B cell (primary cell): ENCODE measurements at regions not wholly inside any gene's neighbourhood (a gene's known extent, or its start where the extent isn't known, plus 50 kb on each side); places are given as distances from the start of the nearest gene placed in this dataset.

ENCODE experiments used
- ATAC-seq: fragments of 200-7000 bp; cut with Tn5 transposase; one replicate; pipeline ENCODE4 v1.10.0; 2021; ENCODE audit warnings: low read depth, mild to moderate bottlenecking, moderate number of reproducible peaks, moderate library complexity
- CTCF ChIA-PET: fragments of 350-600 bp; sonication (Branson Sonifier 250); formaldehyde crosslinking; loops from one replicate; lab custom pipeline; 2021; ENCODE audit warnings: antibody characterized with exemption, inconsistent platforms; lab: Charles Lee
- POLR2A ChIA-PET: fragments of 350-600 bp; sonication (Branson Sonifier 250); formaldehyde crosslinking; loops from one replicate; lab custom pipeline; 2021; ENCODE audit warnings: antibody characterized with exemption; lab: Charles Lee
- DNase-seq: peaks from one replicate; pipeline ENCODE4 v3.0.0; 2013
- H2AFZ ChIP-seq: 2 replicates; pipeline ENCODE4 v1.6.1; 2012; ENCODE audit warnings: mild to moderate bottlenecking, low read depth, low read length; ENCODE audit not compliant: insufficient read depth, poor library complexity, severe bottlenecking
- H3K27ac ChIP-seq, 2 donors: 1 replicate in 1 of 2; 2 replicates in 1 of 2; pipeline ENCODE4 v1.5.1; 2012 to 2013; ENCODE audit warnings: low read length in 2 of 2, mild to moderate bottlenecking in 2 of 2, moderate library complexity in 1 of 2
- H3K27me3 ChIP-seq, 4 experiments: fragments of 200-600 bp in 1 of 4; sonication (generic) in 1 of 4; replicated peaks in 1 of 4; 1 replicate in 2 of 4; 2 replicates in 2 of 4; pipeline versions ENCODE4 v1.6.1 to v1.7.0; 2013 to 2016; ENCODE audit warnings: low read length in 3 of 4, mild to moderate bottlenecking in 2 of 4, mixed read lengths in 1 of 4, moderate library complexity in 1 of 4; ENCODE audit not compliant: insufficient read depth in 4 of 4, control insufficient read depth in 3 of 4; ENCODE audit errors: control extremely low read depth in 1 of 4
- H3K36me3 ChIP-seq, 2 experiments: replicated peaks in 1 of 2; 1 replicate in 1 of 2; 2 replicates in 1 of 2; pipeline versions ENCODE4 v1.6.1 to v1.7.1; 2013; ENCODE audit warnings: low read length in 1 of 2; ENCODE audit not compliant: insufficient read depth in 2 of 2, control insufficient read depth in 1 of 2; ENCODE audit errors: control extremely low read depth in 1 of 2, extremely low read depth in 1 of 2
- H3K4me1 ChIP-seq, 2 donors: fragments of 200-600 bp in 1 of 2; sonication (generic) in 1 of 2; 1 replicate in 1 of 2; 2 replicates in 1 of 2; pipeline versions ENCODE4 v1.5.1 to v1.6.1; 2013 to 2017; ENCODE audit warnings: low read length in 2 of 2; ENCODE audit not compliant: control insufficient read depth in 2 of 2, insufficient read depth in 2 of 2
- H3K4me2 ChIP-seq: replicated peaks from 2 replicates; pipeline ENCODE3; 2012; ENCODE audit warnings: mild to moderate bottlenecking, low read depth, low read length; ENCODE audit not compliant: poor library complexity, severe bottlenecking
- H3K4me3 ChIP-seq, 5 experiments: fragments of 200-600 bp in 1 of 5; sonication (generic) in 1 of 5; 1 replicate in 3 of 5; 2 replicates in 2 of 5; pipeline versions ENCODE4 v1.5.1 to v1.7.0; 2011 to 2016; ENCODE audit warnings: low read length in 4 of 5, mild to moderate bottlenecking in 4 of 5, low read depth in 2 of 5, control low read depth in 1 of 5, moderate library complexity in 1 of 5; ENCODE audit not compliant: insufficient read depth in 1 of 5; ENCODE audit errors: control extremely low read depth in 1 of 5, extremely low read depth in 1 of 5
- H3K79me2 ChIP-seq: fragments of 200-600 bp; sonication (generic); one replicate; pipeline ENCODE4 v1.6.0; 2016; ENCODE audit warnings: low read length; ENCODE audit not compliant: control insufficient read depth, insufficient read depth
- H3K9ac ChIP-seq: fragments of 200-600 bp; sonication (generic); 2 replicates; pipeline ENCODE4 v1.6.1; 2017; ENCODE audit warnings: mild to moderate bottlenecking, low read length, moderate library complexity
- H3K9me3 ChIP-seq, 3 donors: one replicate each; pipeline versions ENCODE4 v1.6.1 to v1.7.1; 2013; ENCODE audit warnings: low read length in 2 of 3; ENCODE audit not compliant: control insufficient read depth in 2 of 3, insufficient read depth in 1 of 3; ENCODE audit errors: control extremely low read depth in 1 of 3
- H4K20me1 ChIP-seq: 2 replicates; pipeline ENCODE4 v1.6.0; 2012; ENCODE audit warnings: mild to moderate bottlenecking, low read length; ENCODE audit not compliant: insufficient read depth, control insufficient read depth, poor library complexity, severe bottlenecking
- H3K27ac Mint-ChIP-seq: one replicate; pipeline ENCODE4 v1.8.0; 2021; ENCODE audit warnings: mixed read lengths
- H3K27me3 Mint-ChIP-seq: one replicate; pipeline ENCODE4 v1.8.0; 2021; ENCODE audit warnings: mixed read lengths
- H3K4me1 Mint-ChIP-seq: one replicate; pipeline ENCODE4 v1.8.0; 2021; ENCODE audit warnings: mixed read lengths
- H3K4me3 Mint-ChIP-seq: one replicate; pipeline ENCODE4 v1.8.0; 2021; ENCODE audit warnings: mixed read lengths
- H3K9me3 Mint-ChIP-seq: one replicate; pipeline ENCODE4 v1.8.0; 2022; ENCODE audit warnings: mixed read lengths; ENCODE audit not compliant: insufficient read depth
- EZH2 ChIP-seq: IDR thresholded peaks from 2 replicates; pipeline ENCODE4 v1.6.1; 2012; ENCODE audit warnings: borderline replicate concordance, low read depth, mild to moderate bottlenecking, moderate library complexity, low read length; ENCODE audit not compliant: insufficient read depth, poor library complexity, severe bottlenecking
- WGBS: methylation state at CpG from one replicate; pipeline ENCODE4 v1.1.5; 2013; ENCODE audit warnings: missing lambda C conversion rate; ENCODE audit not compliant: insufficient coverage; 5-methylcytosine and 5-hydroxymethylcytosine counted together
- intact Hi-C: fragments of 100-400 bp; cut with micrococcal nuclease; formaldehyde crosslinking; loops from one replicate; pipeline ENCODE4 v1.10.0; 2022
- TF ChIP-seq, protein P1 (sequence below): fragments of 200-600 bp; IDR thresholded peaks from one replicate; pipeline ENCODE4 v1.8.0; 2022; ENCODE audit warnings: antibody characterized with exemption, mild to moderate bottlenecking

DNA sequence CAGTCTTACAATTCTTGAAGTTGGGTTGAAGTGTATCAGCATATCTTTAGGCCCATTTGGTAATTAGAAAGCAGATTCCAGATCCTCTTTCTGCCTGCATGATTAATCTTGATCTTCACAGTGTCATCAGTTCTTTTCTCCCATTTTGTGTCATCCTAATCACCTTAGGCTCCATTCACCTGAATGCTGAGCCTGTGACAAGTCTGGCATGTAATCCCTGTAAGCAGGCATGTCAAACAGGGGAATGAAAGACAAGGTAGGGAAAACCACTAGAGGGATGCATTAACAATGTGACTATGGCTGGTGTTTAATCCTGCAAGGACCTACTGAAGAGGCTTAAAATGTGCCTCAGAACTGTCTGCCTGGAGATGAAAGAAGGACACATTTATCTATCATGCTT lies 848.8 kb downstream of the TFAP2A start:
- no peaks in the 10 kb centered on the region for H3K4me1 ChIP-seq
- intact Hi-C loops = no loop called here

DNA sequence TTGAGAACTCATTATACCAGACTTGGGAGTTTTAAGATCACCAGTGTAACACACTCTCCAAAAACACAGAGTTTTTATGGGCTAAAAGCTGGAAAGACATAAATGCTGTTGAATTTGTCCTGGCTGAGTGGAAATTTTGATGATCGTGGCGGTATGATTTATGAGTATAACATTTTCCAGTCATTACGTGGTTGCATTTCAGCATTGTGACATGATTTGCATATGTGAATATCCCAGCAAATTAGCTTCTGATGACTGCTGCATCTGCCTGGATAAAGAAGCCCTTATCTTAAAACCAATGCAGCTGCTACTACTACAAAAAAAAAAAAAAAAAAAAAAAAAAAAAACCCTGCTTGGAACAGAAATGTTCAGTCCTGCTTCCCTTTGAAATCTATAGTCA lies 850.9 kb downstream of the TFAP2A start:
- H3K4me3 Mint-ChIP-seq = no peak overlapping the region
- POLR2A ChIA-PET = no interaction called here

More for the DNA sequence above, 848.8 kb downstream of the TFAP2A start:
- Histone ChIP-seq H3K4me3 (no peak overlapping the region), H4K20me1 (no peaks in the 10 kb centered on the region), H2AFZ (no peak overlapping the region), H3K27ac (no peak overlapping the region), H3K9me3 (peaks cover 0 to 11% (median 0%) of the 10 kb centered on the region in 3 donors), H3K4me2 (no peak overlapping the region), H3K9ac (no peak overlapping the region), H3K79me2 (no peaks in the 10 kb centered on the region), H3K27me3 (no peaks in the 10 kb centered on the region), H3K36me3 (no peaks in the 10 kb centered on the region)
- Mint-ChIP-seq H3K4me3 (no peak overlapping the region), H3K27me3 (no peaks in the 10 kb centered on the region), H3K4me1 (no peaks in the 10 kb centered on the region), H3K27ac (no peak overlapping the region), H3K9me3 (no peaks in the 10 kb centered on the region)
- no peak for ATAC-seq
- ChIA-PET CTCF (interaction anchor here (1.1 kb wide), 1 partner anchor 12 kb away, joined by 3 read pairs; no protein-coding TSS in a partner anchor), POLR2A (no interaction called here)
- no peak for TF ChIP-seq EZH2
- TF ChIP-seq, protein P1, sequence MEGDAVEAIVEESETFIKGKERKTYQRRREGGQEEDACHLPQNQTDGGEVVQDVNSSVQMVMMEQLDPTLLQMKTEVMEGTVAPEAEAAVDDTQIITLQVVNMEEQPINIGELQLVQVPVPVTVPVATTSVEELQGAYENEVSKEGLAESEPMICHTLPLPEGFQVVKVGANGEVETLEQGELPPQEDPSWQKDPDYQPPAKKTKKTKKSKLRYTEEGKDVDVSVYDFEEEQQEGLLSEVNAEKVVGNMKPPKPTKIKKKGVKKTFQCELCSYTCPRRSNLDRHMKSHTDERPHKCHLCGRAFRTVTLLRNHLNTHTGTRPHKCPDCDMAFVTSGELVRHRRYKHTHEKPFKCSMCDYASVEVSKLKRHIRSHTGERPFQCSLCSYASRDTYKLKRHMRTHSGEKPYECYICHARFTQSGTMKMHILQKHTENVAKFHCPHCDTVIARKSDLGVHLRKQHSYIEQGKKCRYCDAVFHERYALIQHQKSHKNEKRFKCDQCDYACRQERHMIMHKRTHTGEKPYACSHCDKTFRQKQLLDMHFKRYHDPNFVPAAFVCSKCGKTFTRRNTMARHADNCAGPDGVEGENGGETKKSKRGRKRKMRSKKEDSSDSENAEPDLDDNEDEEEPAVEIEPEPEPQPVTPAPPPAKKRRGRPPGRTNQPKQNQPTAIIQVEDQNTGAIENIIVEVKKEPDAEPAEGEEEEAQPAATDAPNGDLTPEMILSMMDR = no peak
- DNase-seq = no peak

More for the DNA sequence above, 850.9 kb downstream of the TFAP2A start:
- Histone ChIP-seq H3K4me3 (no peak overlapping the region), H3K79me2 (no peaks in the 10 kb centered on the region), H3K36me3 (no peaks in the 10 kb centered on the region), H3K9me3 (peaks cover 0 to 11% (median 0%) of the 10 kb centered on the region in 3 donors), H3K9ac (no peak overlapping the region), H3K4me1 (no peaks in the 10 kb centered on the region), H4K20me1 (no peaks in the 10 kb centered on the region), H3K27me3 (no peaks in the 10 kb centered on the region), H3K27ac (no peak overlapping the region), H2AFZ (no peak overlapping the region), H3K4me2 (no peak overlapping the region)
- ATAC-seq (no peak), DNase-seq (no peak)
- Mint-ChIP-seq H3K9me3 (no peaks in the 10 kb centered on the region), H3K27me3 (no peaks in the 10 kb centered on the region), H3K4me1 (no peaks in the 10 kb centered on the region), H3K27ac (no peak overlapping the region)
- intact Hi-C loops = no loop called here
- CTCF ChIA-PET = no interaction called here
- TF ChIP-seq, protein P1 = no peak
- TF ChIP-seq EZH2 = no peak
- whole genome bisulfite sequencing = no CpG with 5 or more reads among the region's 3 CpGs
